IPS DF 4.7 (cell line): ENCODE measurements at regions not wholly inside any gene's neighbourhood (a gene's known extent, or its start where the extent isn't known, plus 50 kb on each side); places are given as distances from the start of the nearest gene placed in this dataset.
"Not testable (repeated sequence)": the region's sequence is repeated elsewhere in the genome, so short reads cannot be mapped to it uniquely, and the experiment has no call there.

Source experiments
- DNase-seq: peaks from one replicate; pipeline ENCODE4 v3.0.0-alpha.2; 2013; ENCODE audit warnings: low spot score; ENCODE audit errors: extremely low read depth

DNA sequence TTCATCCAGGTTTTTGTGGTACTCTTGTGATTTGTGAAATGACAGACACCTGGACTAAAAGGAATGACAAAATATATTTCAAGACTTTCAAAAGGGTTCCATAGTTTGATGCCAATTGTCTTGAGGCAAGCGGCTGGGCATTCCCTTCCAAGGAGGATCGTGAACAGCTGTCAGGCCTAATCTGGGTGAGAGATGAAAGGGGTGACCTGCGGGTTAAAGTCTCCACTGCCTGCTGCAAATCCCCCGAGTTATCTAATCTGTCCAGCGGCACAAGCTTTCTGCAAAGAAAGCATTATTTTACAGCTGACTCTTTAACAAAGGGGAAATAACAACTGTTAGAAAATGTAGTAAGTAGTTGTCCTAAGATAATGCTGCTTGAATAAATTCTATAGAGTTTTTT lies 128.7 kb upstream of the MB21D2 start:
- no peak for DNase-seq

DNA sequence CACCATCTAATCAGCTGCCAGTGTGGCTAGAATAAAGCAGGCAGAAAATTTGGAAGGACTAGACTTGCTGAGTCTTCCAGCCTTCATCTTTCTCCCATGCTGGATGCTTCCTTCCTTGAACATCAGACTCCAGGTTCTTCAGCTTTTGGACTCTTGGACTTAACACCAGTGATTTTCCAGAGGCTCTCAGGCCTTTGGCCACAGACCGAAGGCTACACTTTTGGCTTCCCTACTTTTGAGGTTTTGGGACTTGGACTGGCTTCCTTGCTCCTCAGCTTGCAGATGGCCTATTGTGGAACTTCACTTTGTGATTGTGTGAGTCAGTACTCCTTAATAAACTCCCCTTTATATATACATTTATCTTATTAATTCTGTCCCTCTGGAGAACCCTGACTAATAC lies 129.8 kb upstream of the MB21D2 start:
- DNase-seq, result not testable (repeated sequence)

DNA sequence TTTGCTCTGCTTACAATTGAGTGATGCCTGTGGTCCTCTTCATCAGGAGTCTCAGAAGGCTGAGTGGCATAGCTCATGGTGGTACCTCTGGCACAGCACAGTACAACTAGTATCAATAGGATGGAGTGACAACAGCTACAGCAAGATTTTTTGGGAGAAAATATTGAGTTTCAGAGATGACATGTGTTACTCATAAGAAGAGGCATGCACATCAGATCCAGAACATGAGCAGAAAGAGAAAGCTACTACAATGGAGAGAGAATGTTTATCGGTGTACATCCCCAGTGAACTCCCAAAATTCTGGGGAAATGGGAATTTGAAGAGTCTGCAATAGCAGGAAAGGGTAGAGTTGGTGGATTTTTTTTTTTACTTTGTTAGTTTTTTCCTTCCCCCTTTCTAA lies 130.5 kb upstream of the MB21D2 start:
- no peak for DNase-seq

DNA sequence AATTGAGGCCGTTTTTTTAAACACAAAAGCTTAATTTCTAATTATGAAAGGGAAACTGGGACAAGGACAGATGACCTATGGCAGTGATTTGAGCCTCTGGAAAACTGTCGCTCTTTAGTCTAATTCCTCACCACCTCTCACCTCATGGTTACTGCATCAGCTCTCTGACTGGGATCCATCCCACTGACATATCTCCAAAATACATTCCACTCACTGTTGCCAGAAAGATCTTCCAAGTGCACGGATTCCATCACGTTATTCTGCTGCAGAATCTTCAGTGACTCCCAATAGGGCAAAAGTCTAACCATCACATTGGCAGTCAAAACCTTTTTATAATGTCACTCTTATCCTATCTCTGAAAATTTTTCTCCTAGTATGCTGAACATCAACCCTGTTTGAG lies 132.3 kb upstream of the MB21D2 start:
- no peak for DNase-seq

DNA sequence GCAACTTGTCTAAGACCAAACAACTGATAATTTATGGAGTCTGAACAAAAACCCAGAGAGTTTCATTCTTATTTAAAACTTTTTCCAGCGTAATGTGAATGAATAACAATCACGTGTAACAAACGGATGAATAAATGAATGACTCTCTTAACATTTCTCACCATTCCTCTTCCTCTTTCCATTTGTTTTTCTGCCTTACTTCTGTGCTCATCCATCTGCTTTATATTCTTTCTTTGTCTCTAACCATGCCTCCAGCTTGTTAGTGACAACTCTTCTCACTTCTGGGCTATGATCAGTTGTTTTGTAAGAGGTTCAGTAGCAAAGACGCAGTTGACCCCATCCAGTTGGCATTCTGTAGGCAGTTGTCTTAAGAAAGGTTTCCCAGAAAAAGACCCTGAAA lies 133.7 kb upstream of the MB21D2 start:
- DNase-seq, result no peak

DNA sequence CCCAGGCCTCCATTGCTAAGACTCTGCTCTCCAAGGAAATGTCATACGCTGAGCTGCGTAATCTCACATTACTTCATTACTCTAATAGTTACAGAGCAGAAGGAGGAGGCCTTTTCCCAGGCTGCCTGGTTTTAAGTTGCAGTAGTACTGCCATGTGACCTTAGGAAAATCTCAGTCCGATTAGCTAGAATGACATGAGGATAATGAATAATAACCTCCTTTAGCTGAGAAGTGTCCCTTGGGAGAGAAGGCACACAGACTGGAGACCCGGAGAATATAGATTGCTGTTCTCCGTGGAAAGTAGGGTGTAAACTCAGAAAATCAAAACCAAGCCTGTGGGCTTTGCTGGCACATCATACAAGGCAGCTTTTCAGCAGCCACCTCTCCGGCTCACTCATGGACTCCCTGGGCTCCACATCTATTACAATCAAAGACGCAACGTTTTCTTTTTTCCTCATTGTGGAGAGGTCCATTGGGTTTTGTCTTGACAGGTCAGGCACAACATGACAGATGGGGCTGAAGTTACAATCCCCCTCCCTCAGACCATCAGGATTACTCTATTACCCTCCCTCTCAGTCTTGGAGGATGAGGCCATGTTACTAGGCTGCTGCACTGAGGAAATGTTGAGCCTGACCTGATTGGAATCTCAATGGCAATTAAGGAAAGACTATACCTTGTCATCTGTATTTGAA lies 134.8 kb upstream of the MB21D2 start:
- no peak for DNase-seq

DNA sequence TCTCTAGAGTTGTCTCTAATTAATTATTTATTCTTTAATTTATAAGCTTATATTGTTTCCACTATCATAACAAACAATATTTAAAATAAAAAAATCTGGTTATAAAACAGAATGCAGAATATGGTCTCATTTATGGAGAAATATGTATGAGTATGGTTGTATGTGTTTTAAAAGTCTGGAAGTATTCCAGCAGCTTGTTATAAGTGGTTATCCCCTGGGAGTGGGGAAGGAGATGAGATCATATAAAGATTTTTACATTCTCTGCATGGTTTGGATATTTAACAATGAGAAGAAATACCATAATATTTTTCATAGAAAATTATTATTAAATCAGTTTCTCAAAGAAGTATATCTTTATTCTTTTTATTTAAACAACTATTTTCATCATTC lies 135.4 kb upstream of the MB21D2 start:
- no peak for DNase-seq

DNA sequence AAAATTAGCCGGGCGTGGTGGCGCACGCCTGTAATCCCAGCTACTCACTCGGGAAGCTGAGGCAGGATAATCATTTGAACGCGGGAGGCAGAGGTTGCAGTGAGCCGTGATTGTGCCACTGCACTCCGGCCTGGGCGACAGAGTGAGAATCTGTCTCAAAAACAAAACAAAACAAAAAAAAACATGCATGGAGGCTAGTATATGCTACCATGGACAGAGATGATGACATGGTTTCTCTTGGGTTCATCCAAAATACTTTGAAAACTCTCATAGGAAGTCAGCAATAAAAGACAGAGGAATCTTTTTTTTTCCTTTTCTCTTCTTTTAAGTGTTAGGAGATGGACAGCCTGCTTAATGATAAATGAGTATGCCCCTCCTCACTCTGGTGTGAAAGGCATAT lies 137.7 kb upstream of the MB21D2 start:
- DNase-seq, result no peak

DNA sequence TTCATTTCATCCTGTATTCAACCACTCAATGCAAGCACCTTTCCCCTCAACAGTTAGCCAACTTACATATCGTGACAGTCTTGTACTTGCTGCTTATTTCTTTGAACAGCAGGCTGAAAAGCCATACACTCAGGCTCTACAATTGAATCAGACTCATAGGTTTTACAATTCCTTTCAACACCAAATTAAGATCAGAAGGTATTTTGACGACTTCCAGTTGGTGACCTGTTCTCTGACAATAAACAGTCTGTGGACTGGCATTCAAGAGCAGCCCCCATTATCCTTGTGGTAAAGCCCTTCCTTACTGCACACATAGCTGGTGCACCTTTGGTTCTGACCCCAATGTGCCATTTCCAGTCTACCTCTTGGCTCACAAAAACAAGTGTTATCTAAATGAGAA lies 140.0 kb upstream of the MB21D2 start:
- no peak for DNase-seq

DNA sequence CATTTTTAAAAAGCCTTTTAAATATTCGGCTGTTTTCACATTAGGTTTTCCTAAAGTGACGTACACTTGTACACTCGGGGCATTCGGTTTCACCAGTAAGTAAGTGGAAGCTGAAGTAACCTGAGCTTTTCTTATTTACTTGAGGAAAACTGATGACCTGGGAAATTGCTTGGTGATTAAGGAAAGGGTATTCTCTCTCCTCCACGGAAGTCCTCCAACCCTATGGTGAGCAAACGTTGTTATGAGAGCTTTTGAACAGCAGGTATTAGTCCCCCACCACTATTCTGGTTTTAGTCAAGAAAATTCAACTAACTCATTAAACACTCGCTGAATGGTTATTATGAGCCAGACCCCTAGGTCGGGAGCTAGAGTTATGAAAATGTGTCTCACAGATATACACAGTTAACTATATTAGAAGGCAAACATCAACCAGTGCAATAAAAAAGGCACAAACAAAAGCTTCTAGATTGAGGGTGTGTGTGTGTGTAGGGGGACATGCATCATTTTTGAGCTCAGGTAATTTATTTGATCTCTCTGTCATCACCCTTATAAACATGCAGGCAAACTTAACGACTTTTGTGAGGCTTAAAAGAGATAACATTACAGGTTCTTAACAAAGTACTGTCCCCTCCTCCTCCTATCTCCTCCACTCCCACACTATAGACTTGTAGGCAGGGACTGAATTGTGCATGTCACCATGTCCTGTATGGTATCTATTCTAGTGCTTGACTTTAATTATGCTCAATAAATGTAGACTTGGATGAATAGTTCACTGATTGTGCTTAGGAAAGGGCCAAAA lies 143.3 kb upstream of the MB21D2 start:
- no peak for DNase-seq

DNA sequence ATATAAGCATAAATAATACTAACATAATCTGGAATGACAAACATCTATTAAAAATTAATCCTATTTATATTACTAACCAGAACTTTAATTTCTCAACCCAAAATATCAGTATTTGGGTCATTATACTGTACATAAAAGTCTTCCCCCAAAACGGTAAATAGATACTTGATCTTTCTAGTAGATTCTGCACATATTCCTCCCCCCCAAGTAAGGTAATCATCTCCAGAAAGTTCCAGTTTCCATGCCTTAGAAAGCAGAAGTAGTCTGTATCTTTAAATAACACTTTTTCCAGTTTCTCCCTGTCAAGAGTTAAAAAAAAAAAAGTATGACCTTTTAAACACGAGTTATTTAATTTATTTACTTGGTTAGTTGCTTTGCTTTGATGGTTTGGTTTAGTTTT lies 150.7 kb upstream of the MB21D2 start:
- no peak for DNase-seq

DNA sequence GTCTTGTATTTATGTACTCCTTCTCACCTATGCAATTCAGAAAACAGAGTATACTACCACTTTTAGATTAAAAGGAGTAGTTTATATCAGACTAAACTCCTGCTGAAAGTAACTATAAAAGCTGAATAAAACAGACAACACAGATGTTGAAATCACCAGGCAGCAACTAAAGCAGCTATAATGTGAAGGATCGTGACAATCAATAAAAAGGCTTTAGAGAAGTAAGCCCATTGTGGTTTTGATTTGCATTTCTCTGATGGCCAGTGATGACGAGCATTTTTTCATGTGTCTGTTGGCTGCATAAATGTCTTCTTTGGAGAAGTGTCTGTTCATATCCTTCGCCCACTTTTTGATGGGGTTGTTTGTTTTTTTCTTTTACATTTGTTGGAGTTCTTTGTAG lies 152.1 kb upstream of the MB21D2 start:
- DNase-seq, result not testable (repeated sequence)

DNA sequence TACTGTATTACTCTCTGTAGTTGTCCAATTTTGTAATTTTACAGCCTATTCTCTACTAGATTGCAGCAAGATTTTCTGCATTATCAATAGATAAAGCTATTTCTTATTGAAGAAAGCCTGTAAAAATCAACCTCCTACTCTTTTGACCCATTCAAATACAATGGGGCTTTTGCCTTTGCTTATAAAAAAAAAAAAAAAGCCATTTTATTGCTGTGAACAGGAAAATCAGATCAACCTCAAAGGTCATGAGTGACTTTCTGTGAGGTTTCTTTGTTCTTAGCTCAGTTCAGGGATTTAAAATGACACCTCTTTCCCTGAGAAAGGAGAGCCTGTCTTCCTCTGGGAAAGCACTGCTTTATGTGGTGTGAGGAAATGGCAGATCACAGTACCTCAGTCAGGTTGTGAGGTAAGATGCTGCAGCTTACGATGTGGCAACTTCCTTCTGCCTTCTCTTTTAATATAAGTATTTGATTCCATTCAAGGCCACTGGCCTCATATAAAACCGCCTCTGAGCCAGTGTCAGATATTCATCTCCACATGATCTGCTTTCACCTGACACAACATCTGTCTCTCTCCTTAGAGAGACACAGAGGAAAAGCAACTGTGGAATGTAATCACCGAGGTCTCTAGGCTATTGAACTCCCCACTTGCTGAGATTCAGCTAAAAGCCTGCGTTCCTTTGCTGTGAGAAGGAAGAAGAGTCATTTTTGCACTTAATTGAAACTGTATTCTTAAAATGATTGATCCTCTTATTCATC lies 161.5 kb upstream of the MB21D2 start:
- no peak for DNase-seq

DNA sequence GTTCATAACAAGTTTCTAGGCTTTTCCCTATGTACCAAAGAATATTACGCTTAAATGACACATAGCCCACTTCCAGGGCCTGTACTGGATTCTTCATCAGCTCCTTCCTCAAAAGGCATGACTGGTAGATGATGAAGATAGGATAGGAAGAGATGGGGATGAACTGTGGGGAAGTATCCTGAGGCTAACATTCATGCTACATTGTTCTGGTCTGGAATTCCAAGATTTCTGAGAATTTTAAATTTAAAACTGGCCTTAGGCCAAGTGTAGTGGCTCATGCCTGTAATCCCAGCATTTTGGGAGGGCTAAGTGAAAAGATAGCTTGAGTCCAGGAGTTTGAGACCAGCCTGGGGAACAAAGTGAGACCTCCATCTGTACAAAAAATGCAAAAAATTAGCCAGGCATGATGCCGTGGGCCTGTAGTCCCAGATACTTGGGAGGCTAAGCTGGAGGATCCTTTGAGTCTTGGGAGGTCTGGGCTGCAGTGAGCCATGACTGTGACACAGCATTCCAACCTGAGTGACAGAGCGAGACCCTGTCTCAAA lies 160.1 kb upstream of the PLAAT1 start:
- no peak for DNase-seq

DNA sequence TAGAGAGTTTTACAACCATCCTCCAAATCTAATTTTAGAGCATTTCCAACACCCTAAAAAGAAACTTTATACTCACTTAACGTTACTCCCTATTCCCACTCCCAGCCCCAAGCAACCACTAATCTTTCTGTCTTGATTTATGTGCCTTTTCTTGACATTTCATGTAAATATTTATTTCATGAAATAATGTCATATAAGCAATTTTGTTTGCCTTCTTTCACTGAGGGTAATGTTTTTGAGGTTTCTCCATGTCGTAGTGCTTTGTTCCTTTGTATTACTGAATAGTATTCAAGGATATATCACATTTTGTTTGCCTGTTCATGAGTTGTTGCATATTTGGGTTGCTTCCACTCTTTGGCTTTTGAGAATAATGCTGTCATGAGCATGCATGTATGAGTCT lies 155.4 kb upstream of the PLAAT1 start:
- DNase-seq, result no peak

DNA sequence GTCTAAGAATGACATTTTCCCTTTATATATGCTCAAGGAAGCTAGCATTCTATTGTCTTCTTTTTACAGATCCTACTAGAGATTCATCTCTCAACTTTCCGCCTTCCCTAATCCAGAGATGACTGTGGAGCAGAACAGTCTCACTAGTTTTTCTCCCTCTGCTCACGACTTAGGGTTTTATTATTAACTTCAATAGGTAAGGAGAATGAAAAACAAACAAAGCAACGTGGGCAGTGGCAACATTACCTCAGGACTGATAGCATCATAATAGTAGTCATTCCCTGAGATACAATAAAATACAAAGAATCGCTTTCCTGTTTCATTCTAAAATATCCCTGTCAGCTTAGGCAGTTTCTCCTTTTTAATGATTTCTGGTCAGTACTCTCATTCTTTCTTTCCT lies 154.3 kb upstream of the PLAAT1 start:
- no peak for DNase-seq

DNA sequence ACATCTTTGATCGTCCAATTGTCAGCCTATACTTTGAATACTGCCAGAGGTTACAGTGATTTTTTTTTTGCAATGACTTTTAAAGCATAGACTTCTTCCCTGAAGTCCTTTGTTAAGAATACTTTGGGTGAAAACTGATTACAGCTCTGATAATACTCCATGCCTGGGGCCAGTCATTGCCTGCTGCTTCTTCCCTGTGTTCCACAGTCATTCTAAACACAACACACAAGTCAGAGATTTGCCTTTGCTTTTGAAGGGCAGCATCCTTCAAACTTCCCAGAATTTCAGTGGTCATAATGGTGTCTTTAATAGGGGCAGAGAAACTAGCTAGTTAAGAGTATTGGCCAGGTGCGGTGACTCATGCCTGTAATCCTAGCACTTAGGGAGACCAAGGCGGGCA lies 153.7 kb upstream of the PLAAT1 start:
- DNase-seq, result no peak

DNA sequence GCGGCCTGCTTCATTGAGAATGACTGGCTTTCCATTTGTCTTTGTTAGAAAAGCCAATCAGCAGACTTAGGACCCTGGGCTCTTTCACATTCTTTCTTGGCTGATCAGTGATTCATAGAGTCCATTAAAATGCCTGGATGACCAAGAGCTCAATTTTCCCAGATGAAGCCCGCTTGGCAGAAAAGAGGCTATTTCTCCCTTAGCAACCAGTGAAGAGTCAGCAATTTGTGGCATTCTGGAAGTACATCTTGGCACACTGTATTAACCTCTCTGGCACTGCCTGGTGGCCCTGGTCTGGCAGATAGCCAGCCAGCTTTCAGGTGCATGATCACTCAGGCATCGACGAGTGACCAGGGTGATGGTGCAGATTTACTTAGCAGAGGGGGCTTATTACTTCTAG lies 145.7 kb upstream of the PLAAT1 start:
- no peak for DNase-seq

DNA sequence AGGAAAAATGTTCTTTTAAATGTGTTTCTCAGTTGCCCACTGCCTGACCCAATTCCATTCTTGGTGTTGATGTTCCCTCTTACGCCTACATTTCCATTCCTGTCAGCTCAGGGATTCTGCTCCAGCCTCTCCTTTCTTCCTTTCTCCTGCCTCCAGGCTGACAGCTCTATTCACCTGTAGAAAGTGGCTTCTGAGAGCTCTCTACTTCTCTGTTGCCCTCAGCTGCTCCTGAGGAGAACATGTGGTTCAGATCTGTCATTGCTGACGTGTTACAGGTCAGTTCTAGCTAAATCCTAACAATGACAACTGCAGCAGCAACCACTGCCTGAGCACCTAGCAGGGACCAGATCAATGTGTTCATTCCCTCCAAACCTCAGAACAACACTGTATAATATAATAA lies 144.9 kb upstream of the PLAAT1 start:
- no peak for DNase-seq

DNA sequence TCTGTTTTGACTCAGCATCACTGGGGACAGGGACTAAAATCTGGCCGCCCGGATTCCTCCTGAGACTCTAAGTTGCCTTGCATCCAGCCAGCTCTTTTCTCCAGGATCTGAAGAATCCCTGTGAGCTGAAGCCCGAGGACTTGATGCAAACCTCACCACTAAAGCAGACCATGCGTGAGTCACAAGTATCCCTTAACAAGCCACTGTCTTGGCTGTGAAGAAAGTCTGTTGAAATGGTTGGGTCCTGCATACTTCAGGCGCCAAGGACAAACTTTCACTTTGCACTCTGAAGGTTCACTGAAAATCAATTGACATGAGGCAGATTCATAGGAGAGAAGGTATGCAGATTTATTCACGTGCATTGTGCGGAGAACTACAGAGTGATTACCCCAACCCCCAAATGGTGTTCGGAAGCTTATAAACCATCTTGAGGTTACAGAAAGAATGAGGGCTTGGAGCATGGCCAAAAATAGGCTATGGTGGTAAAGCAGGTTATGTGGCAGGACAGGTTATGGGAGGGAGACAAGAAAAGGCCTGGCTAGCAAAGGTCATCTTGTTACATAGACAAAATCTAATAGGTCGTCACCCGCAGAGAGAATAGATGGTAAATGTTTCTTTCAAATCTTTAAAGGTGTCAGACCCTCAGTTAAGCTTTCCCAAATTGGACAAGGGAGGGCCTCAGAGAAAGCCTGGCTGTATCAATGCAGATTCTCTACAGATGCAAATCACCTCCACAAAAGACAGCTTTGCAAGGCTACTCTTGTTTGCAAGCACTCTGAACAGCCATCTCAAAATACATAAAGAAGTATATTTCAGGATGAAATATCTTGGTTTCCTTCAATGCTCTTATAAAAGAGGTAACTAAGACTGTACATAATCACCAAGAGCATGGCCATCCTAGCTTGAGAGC lies 126.3 kb upstream of the PLAAT1 start:
- no peak for DNase-seq

DNA sequence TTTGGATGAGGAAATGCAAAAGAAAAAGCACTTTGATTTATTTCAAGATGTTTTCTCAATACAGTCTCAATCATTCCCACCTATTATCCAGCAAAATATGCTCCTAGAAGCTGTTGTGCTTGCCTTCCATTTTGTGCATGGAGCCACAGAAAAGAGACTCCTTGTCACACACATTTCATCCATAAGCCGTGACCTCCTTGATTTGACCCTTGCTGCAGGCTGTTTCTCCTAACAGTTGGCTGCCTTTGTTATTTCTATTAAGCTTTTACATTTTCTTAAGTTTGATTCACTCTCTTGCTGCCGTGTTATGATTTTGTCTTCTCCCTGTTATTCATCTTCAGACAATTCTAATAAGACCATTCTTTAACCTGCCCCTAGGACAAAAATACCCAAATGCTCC lies 124.2 kb upstream of the PLAAT1 start:
- DNase-seq, result no peak
